OCI-LY3 (cell line): ENCODE measurements at regions not wholly inside any gene's neighbourhood (a gene's known extent, or its start where the extent isn't known, plus 50 kb on each side); places are given as distances from the start of the nearest gene placed in this dataset.

Source experiments
- CTCF ChIP-seq: fragments of 200-600, 300-600 bp; sonication (generic); IDR thresholded peaks from 2 replicates; pipeline ENCODE4 v1.5.1; 2014; ENCODE audit warnings: antibody characterized with exemption, low read length, low read depth
- EZH2phosphoT487 ChIP-seq: fragments of 200-600 bp; shearing (Covaris generic); IDR thresholded peaks from 2 replicates; pipeline ENCODE4 v1.6.1; 2018; ENCODE audit warnings: antibody characterized with exemption, mixed run types, low read depth

GRCh38 chr13:82221621-82222020 lies 1660.7 kb downstream of the SLITRK1 start:
- TF ChIP-seq CTCF (no peak), EZH2phosphoT487 (no peak)
